HEK293 (cell line): ENCODE measurements at regions not wholly inside any gene's neighbourhood (a gene's known extent, or its start where the extent isn't known, plus 50 kb on each side); places are given as distances from the start of the nearest gene placed in this dataset.

Experiments used
- CTCF ChIA-PET: fragments of 350-600 bp; formaldehyde crosslinking; extraction: SDS; loops from one replicate; lab custom pipeline; 2021; ENCODE audit warnings: antibody characterized with exemption; lab: Yijun Ruan, JAX
- POLR2A ChIA-PET: fragments of 300-600 bp; formaldehyde crosslinking; extraction: SDS; loops from one replicate; lab custom pipeline; 2020; ENCODE audit warnings: antibody characterized with exemption, inconsistent platforms; lab: Yijun Ruan, JAX
- H3K27ac ChIP-seq: fragments of 200-500 bp; sonication (Bioruptor generic); 2 replicates; pipeline ENCODE4 v1.5.1; 2014; ENCODE audit warnings: low read depth, low read length, control low read depth, inconsistent platforms; ENCODE audit errors: extremely low read depth
- H3K36me3 ChIP-seq, 2 experiments: fragments of 200-500 bp in 1 of 2; sonication (Bioruptor generic) in 1 of 2; 1 replicate in 1 of 2; 2 replicates in 1 of 2; pipeline ENCODE4 v1.5.1; 2014 to 2017; ENCODE audit warnings: inconsistent platforms in 2 of 2, low read length in 2 of 2; ENCODE audit not compliant: control insufficient read depth in 2 of 2, insufficient read depth in 1 of 2
- H3K4me1 ChIP-seq: fragments of 200-500 bp; sonication (Bioruptor generic); 2 replicates; pipeline ENCODE4 v1.5.1; 2014; ENCODE audit warnings: mild to moderate bottlenecking, low read length, inconsistent platforms; ENCODE audit not compliant: control insufficient read depth, insufficient read depth
- H3K4me3 ChIP-seq: 2 replicates; pipeline ENCODE4 v1.5.1; 2011; ENCODE audit warnings: low read depth, mild to moderate bottlenecking, control low read depth, low read length, moderate library complexity
- H3K9me3 ChIP-seq: fragments of 200-500 bp; sonication (Bioruptor generic); 2 replicates; pipeline ENCODE4 v1.5.1; 2014; ENCODE audit warnings: low read depth, low read length, inconsistent platforms; ENCODE audit not compliant: control insufficient read depth, insufficient read depth
- GFI1B ChIP-seq: fragments of 450-650 bp; formaldehyde crosslinking; IDR thresholded peaks from 2 replicates; pipeline ENCODE4 v1.5.1; 2016; ENCODE audit warnings: missing biosample characterization, missing genetic modification characterization
- GLIS1 ChIP-seq: fragments of 450-650 bp; formaldehyde crosslinking; IDR thresholded peaks from 2 replicates; pipeline ENCODE4 v1.5.1; 2016; ENCODE audit warnings: missing biosample characterization, missing genetic modification characterization
- HOXC10 ChIP-seq: sonication (generic); formaldehyde crosslinking; IDR thresholded peaks from 2 replicates; pipeline ENCODE4 v1.8.1; 2023; ENCODE audit warnings: mild to moderate bottlenecking, missing genetic modification reagents
- SALL2 ChIP-seq: fragments of 450-650 bp; formaldehyde crosslinking; IDR thresholded peaks from 2 replicates; pipeline ENCODE4 v1.5.0; 2017; ENCODE audit warnings: missing biosample characterization, mild to moderate bottlenecking, missing genetic modification characterization, borderline replicate concordance
- WT1 ChIP-seq: fragments of 450-650 bp; formaldehyde crosslinking; IDR thresholded peaks from 2 replicates; pipeline ENCODE4 v1.5.1; 2016; ENCODE audit warnings: missing biosample characterization, missing genetic modification characterization
- ZBTB1 ChIP-seq: fragments of 450-650 bp; formaldehyde crosslinking; IDR thresholded peaks from 2 replicates; pipeline ENCODE4 v1.5.1; 2016; ENCODE audit warnings: missing biosample characterization, missing genetic modification characterization
- ZNF114 ChIP-seq: fragments of 450-650 bp; formaldehyde crosslinking; IDR thresholded peaks from 2 replicates; pipeline ENCODE4 v1.5.0; 2017; ENCODE audit warnings: missing biosample characterization, missing genetic modification characterization
- ZNF16 ChIP-seq: fragments of 450-650 bp; formaldehyde crosslinking; IDR thresholded peaks from 2 replicates; pipeline ENCODE4 v1.5.1; 2016; ENCODE audit warnings: low read depth, missing biosample characterization, missing genetic modification characterization
- ZNF174 ChIP-seq: fragments of 450-650 bp; formaldehyde crosslinking; IDR thresholded peaks from 2 replicates; pipeline ENCODE4 v1.5.0; 2017; ENCODE audit warnings: missing biosample characterization, mild to moderate bottlenecking, missing genetic modification characterization
- ZNF2 ChIP-seq: fragments of 450-650 bp; formaldehyde crosslinking; IDR thresholded peaks from 2 replicates; pipeline ENCODE4 v1.5.1; 2016; ENCODE audit warnings: missing biosample characterization, missing genetic modification characterization
- ZNF211 ChIP-seq: fragments of 450-650 bp; formaldehyde crosslinking; IDR thresholded peaks from 2 replicates; pipeline ENCODE4 v1.5.1; 2016; ENCODE audit warnings: low read depth, missing biosample characterization, missing genetic modification characterization
- ZNF266 ChIP-seq: fragments of 450-650 bp; formaldehyde crosslinking; IDR thresholded peaks from 2 replicates; pipeline ENCODE4 v1.5.1; 2016; ENCODE audit warnings: missing biosample characterization, missing genetic modification characterization, low read depth
- ZNF350 ChIP-seq: fragments of 450-650 bp; formaldehyde crosslinking; IDR thresholded peaks from 2 replicates; pipeline ENCODE4 v1.5.0; 2017; ENCODE audit warnings: missing biosample characterization, mild to moderate bottlenecking, missing genetic modification characterization
- ZNF561 ChIP-seq: fragments of 450-650 bp; IDR thresholded peaks from 2 replicates; pipeline ENCODE4 v1.5.1; 2018; ENCODE audit warnings: missing biosample characterization, missing genetic modification characterization, borderline replicate concordance
- ZNF571 ChIP-seq: fragments of 450-650 bp; formaldehyde crosslinking; IDR thresholded peaks from 2 replicates; pipeline ENCODE4 v1.5.0; 2017; ENCODE audit warnings: missing biosample characterization, missing genetic modification characterization
- ZNF596 ChIP-seq: fragments of 450-650 bp; IDR thresholded peaks from 2 replicates; pipeline ENCODE4 v1.5.0; 2018; ENCODE audit warnings: missing biosample characterization, mild to moderate bottlenecking, missing genetic modification characterization, moderate library complexity
- ZNF621 ChIP-seq: fragments of 450-650 bp; formaldehyde crosslinking; IDR thresholded peaks from 2 replicates; pipeline ENCODE4 v1.5.1; 2017; ENCODE audit warnings: missing biosample characterization, missing genetic modification characterization
- ZNF707 ChIP-seq: fragments of 450-650 bp; formaldehyde crosslinking; IDR thresholded peaks from 2 replicates; pipeline ENCODE4 v1.5.1; 2016; ENCODE audit warnings: missing biosample characterization, missing genetic modification characterization
- ZNF747 ChIP-seq: fragments of 450-650 bp; formaldehyde crosslinking; IDR thresholded peaks from 2 replicates; pipeline ENCODE4 v1.5.1; 2016; ENCODE audit warnings: missing biosample characterization, missing genetic modification characterization
- ZNF76 ChIP-seq: fragments of 450-650 bp; formaldehyde crosslinking; IDR thresholded peaks from 2 replicates; pipeline ENCODE4; 2016; ENCODE audit warnings: low read depth, missing biosample characterization, missing genetic modification characterization, borderline replicate concordance
- ZNF777 ChIP-seq: fragments of 450-650 bp; formaldehyde crosslinking; IDR thresholded peaks from 2 replicates; pipeline ENCODE4 v1.5.1; 2017; ENCODE audit warnings: missing biosample characterization, missing genetic modification characterization, borderline replicate concordance
- ZNF791 ChIP-seq: fragments of 450-650 bp; formaldehyde crosslinking; IDR thresholded peaks from 2 replicates; pipeline ENCODE4 v1.5.1; 2016; ENCODE audit warnings: missing biosample characterization, missing genetic modification characterization
- ZSCAN23 ChIP-seq: fragments of 450-650 bp; formaldehyde crosslinking; IDR thresholded peaks from 2 replicates; pipeline ENCODE4 v1.5.1; 2016; ENCODE audit warnings: missing biosample characterization, missing genetic modification characterization
- TF ChIP-seq, protein P1 (sequence below): fragments of 450-650 bp; formaldehyde crosslinking; IDR thresholded peaks from 2 replicates; pipeline ENCODE4 v1.5.1; 2016; ENCODE audit warnings: missing biosample characterization, missing genetic modification characterization
- TF ChIP-seq, protein P2 (sequence below): fragments of 450-650 bp; formaldehyde crosslinking; IDR thresholded peaks from 2 replicates; pipeline ENCODE4 v1.5.1; 2016; ENCODE audit warnings: missing biosample characterization, missing genetic modification characterization
- TF ChIP-seq, protein P3 (sequence below): fragments of 450-650 bp; formaldehyde crosslinking; IDR thresholded peaks from 2 replicates; pipeline ENCODE4 v1.5.1; 2017; ENCODE audit warnings: missing biosample characterization, mild to moderate bottlenecking, missing genetic modification characterization, moderate library complexity
- TF ChIP-seq, protein P4 (sequence below): fragments of 450-650 bp; IDR thresholded peaks from 2 replicates; pipeline ENCODE4 v1.5.1; 2018; ENCODE audit warnings: missing biosample characterization, mild to moderate bottlenecking, missing genetic modification characterization
- TF ChIP-seq, protein P5 (sequence below): fragments of 450-650 bp; formaldehyde crosslinking; IDR thresholded peaks from 2 replicates; pipeline ENCODE4 v1.5.1; 2016; ENCODE audit warnings: missing biosample characterization, missing genetic modification characterization

DNA sequence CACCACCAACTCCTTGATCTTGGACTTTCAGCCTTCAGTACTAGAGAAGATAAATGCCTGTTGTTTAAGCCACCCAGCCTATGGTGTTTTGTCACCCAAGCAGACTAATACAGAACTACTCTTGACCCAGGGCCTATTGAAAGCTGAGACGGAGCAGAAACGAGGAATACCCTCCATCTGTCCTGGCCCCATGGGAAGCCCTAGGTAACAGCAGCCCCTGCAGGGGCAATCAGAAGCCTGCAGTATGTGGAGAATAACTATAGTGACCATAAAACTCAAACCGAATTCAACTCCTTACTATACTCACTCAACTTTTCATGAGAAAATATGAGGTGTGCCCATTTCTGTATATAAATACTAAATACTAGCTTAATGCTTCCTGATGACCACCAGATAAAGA, 307.4 kb downstream of the NUAK1 start:
- ChIA-PET CTCF (no interaction called here), POLR2A (no interaction called here)
- Histone ChIP-seq H3K9me3 (no peaks in the 10 kb centered on the region), H3K4me3 (no peak overlapping the region), H3K36me3 (no peaks in the 10 kb centered on the region), H3K27ac (no peak overlapping the region), H3K4me1 (no peaks in the 10 kb centered on the region)
- TF ChIP-seq ZNF16 = no peak
- no peak for TF ChIP-seq ZBTB1 (tag by site-specific recombination)
- TF ChIP-seq ZSCAN23 (tag by site-specific recombination) = no peak
- TF ChIP-seq, protein P1, sequence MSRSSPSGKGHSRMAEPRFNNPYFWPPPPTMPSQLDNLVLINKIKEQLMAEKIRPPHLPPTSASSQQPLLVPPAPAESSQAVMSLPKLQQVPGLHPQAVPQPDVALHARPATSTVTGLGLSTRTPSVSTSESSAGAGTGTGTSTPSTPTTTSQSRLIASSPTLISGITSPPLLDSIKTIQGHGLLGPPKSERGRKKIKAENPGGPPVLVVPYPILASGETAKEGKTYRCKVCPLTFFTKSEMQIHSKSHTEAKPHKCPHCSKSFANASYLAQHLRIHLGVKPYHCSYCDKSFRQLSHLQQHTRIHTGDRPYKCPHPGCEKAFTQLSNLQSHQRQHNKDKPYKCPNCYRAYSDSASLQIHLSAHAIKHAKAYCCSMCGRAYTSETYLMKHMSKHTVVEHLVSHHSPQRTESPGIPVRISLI (tag by site-specific recombination) = no peak
- TF ChIP-seq, protein P2, sequence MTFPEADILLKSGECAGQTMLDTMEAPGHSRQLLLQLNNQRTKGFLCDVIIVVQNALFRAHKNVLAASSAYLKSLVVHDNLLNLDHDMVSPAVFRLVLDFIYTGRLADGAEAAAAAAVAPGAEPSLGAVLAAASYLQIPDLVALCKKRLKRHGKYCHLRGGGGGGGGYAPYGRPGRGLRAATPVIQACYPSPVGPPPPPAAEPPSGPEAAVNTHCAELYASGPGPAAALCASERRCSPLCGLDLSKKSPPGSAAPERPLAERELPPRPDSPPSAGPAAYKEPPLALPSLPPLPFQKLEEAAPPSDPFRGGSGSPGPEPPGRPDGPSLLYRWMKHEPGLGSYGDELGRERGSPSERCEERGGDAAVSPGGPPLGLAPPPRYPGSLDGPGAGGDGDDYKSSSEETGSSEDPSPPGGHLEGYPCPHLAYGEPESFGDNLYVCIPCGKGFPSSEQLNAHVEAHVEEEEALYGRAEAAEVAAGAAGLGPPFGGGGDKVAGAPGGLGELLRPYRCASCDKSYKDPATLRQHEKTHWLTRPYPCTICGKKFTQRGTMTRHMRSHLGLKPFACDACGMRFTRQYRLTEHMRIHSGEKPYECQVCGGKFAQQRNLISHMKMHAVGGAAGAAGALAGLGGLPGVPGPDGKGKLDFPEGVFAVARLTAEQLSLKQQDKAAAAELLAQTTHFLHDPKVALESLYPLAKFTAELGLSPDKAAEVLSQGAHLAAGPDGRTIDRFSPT = no peak
- no peak for TF ChIP-seq ZNF747 (tag by site-specific recombination)
- no peak for TF ChIP-seq ZNF571 (tag by site-specific recombination)
- no peak for TF ChIP-seq ZNF2 (tag by site-specific recombination)
- no peak for TF ChIP-seq ZNF76
- TF ChIP-seq ZNF596 (tag by site-specific recombination) = no peak
- no peak for TF ChIP-seq ZNF621
- no peak for TF ChIP-seq ZNF350 (tag by site-specific recombination)
- TF ChIP-seq ZNF777 (tag by site-specific recombination) = no peak
- TF ChIP-seq ZNF211 (tag by site-specific recombination) = no peak

DNA sequence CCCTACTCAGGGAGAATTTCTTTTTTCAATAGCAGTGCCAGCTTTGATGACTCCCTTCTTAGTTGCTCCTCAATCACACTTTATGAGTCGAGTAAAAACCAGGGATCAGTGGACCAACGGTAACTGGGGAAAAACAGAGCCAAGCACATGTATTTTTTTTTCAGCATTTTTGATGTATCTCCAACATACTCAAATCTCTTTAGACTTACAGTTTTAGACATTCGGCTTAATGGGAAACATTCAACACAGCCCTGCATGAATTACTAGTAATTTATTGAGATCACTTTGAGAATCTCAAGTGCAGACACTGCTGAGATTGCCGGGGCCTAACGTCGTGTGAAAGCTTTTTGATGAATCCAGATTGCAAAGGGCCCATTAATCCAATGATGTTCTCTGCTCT, 306.7 kb downstream of the NUAK1 start:
- ChIA-PET CTCF (interaction anchor here (0.7 kb wide), 1 partner anchor 304 kb away, joined by 3 read pairs; no protein-coding TSS in a partner anchor), POLR2A (no interaction called here)
- no peaks in the 10 kb centered on the region for H3K36me3 ChIP-seq
- H3K4me3 ChIP-seq = no peak overlapping the region
- H3K27ac ChIP-seq = no peak overlapping the region
- no peaks in the 10 kb centered on the region for H3K9me3 ChIP-seq
- H3K4me1 ChIP-seq = no peaks in the 10 kb centered on the region
- TF ChIP-seq ZNF266 (tag by site-specific recombination) (no peak), WT1 (tag by site-specific recombination) (no peak), ZNF707 (tag by site-specific recombination) (no peak), GFI1B (no peak), ZNF114 (tag by site-specific recombination) (no peak), ZNF561 (tag by site-specific recombination) (no peak), ZNF747 (tag by site-specific recombination) (no peak), SALL2 (tag by site-specific recombination) (no peak), GLIS1 (tag by site-specific recombination) (no peak), ZSCAN23 (tag by site-specific recombination) (no peak), ZNF791 (no peak), ZNF174 (tag by site-specific recombination) (no peak), HOXC10 (CRISPR knock-in tag) (no peak)
- TF ChIP-seq, protein P3, sequence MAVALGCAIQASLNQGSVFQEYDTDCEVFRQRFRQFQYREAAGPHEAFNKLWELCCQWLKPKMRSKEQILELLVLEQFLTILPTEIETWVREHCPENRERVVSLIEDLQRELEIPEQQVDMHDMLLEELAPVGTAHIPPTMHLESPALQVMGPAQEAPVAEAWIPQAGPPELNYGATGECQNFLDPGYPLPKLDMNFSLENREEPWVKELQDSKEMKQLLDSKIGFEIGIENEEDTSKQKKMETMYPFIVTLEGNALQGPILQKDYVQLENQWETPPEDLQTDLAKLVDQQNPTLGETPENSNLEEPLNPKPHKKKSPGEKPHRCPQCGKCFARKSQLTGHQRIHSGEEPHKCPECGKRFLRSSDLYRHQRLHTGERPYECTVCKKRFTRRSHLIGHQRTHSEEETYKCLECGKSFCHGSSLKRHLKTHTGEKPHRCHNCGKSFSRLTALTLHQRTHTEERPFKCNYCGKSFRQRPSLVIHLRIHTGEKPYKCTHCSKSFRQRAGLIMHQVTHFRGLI (tag by site-specific recombination) = no peak
- TF ChIP-seq, protein P4, sequence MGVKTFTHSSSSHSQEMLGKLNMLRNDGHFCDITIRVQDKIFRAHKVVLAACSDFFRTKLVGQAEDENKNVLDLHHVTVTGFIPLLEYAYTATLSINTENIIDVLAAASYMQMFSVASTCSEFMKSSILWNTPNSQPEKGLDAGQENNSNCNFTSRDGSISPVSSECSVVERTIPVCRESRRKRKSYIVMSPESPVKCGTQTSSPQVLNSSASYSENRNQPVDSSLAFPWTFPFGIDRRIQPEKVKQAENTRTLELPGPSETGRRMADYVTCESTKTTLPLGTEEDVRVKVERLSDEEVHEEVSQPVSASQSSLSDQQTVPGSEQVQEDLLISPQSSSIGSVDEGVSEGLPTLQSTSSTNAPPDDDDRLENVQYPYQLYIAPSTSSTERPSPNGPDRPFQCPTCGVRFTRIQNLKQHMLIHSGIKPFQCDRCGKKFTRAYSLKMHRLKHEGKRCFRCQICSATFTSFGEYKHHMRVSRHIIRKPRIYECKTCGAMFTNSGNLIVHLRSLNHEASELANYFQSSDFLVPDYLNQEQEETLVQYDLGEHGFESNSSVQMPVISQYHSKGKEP = no peak
- TF ChIP-seq, protein P5, sequence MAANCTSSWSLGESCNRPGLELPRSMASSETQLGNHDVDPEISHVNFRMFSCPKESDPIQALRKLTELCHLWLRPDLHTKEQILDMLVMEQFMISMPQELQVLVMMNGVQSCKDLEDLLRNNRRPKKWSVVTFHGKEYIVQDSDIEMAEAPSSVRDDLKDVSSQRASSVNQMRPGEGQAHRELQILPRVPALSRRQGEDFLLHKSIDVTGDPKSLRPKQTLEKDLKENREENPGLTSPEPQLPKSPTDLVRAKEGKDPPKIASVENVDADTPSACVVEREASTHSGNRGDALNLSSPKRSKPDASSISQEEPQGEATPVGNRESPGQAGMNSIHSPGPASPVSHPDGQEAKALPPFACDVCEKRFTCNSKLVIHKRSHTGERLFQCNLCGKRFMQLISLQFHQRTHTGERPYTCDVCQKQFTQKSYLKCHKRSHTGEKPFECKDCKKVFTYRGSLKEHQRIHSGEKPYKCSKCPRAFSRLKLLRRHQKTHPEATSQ (tag by site-specific recombination) = no peak
